Astrocyte of the hippocampus (primary cell): ENCODE measurements at regions not wholly inside any gene's neighbourhood (a gene's known extent, or its start where the extent isn't known, plus 50 kb on each side); places are given as distances from the start of the nearest gene placed in this dataset.
"Not testable (repeated sequence)": the region's sequence is repeated elsewhere in the genome, so short reads cannot be mapped to it uniquely, and the experiment has no call there.

Source experiments
- DNase-seq: peaks from one replicate; pipeline ENCODE4 v3.0.0; 2011; ENCODE audit warnings: low read depth, low spot score

- no peak for DNase-seq
Measured at GRCh38 chr2:64915510-64915900, 73.7 kb upstream of the SLC1A4 start.

GRCh38 chr2:64918220-64918886, 70.8 kb upstream of the SLC1A4 start:
- DNase-seq, result no peak

GRCh38 chr2:64919261-64919660, 69.9 kb upstream of the SLC1A4 start:
- no peak for DNase-seq

- no peak for DNase-seq
Measured at GRCh38 chr2:64922482-64923384, 66.5 kb upstream of the SLC1A4 start.

- DNase-seq, result no peak
Measured at GRCh38 chr2:64923385-64923710, 65.9 kb upstream of the SLC1A4 start.

- DNase-seq, result no peak
Measured at GRCh38 chr2:64924170-64924934, 64.8 kb upstream of the SLC1A4 start.

- DNase-seq, result not testable (repeated sequence)
Measured at GRCh38 chr2:64925930-64926722, 63.1 kb upstream of the SLC1A4 start.

GRCh38 chr2:64928813-64929212, 60.4 kb upstream of the SLC1A4 start:
- peak; percentile 25 for DNase-seq

GRCh38 chr2:64929333-64929732, 59.9 kb upstream of the SLC1A4 start:
- no peak for DNase-seq

- DNase-seq, result no peak
Measured at GRCh38 chr2:64930258-64930671, 58.9 kb upstream of the SLC1A4 start.

GRCh38 chr2:64931246-64932115, 57.7 kb upstream of the SLC1A4 start:
- no peak for DNase-seq

GRCh38 chr2:64932116-64932370, 57.2 kb upstream of the SLC1A4 start:
- no peak for DNase-seq

- no peak for DNase-seq
Measured at GRCh38 chr2:64932371-64933216, 56.6 kb upstream of the SLC1A4 start.

- DNase-seq, result no peak
Measured at GRCh38 chr2:64934530-64934929, 54.7 kb upstream of the SLC1A4 start.

GRCh38 chr2:64936809-64937208, 52.4 kb upstream of the SLC1A4 start:
- no peak for DNase-seq

- DNase-seq, result not testable (repeated sequence)
Measured at GRCh38 chr2:64937314-64937686, 51.9 kb upstream of the SLC1A4 start.

GRCh38 chr2:64937687-64938491, 51.3 kb upstream of the SLC1A4 start:
- no peak for DNase-seq

GRCh38 chr2:64938607-64939285, 50.5 kb upstream of the SLC1A4 start:
- no peak for DNase-seq
